Raji (cell line): ENCODE measurements at regions not wholly inside any gene's neighbourhood (a gene's known extent, or its start where the extent isn't known, plus 50 kb on each side); places are given as distances from the start of the nearest gene placed in this dataset.

ENCODE experiments used
- POLR2A ChIP-seq: IDR thresholded peaks from 2 replicates; pipeline ENCODE4 v1.6.1; 2011; ENCODE audit warnings: low read depth, low read length, control low read depth; ENCODE audit not compliant: insufficient read depth

- no peak for TF ChIP-seq POLR2A
Measured at GRCh38 chrX:39774774-39775328, 322.9 kb downstream of the BCOR start.

GRCh38 chrX:39777623-39778025 is 320.1 kb downstream of the BCOR start:
- TF ChIP-seq POLR2A, result no peak

- TF ChIP-seq POLR2A, result no peak
Measured at GRCh38 chrX:39779952-39780783, 317.6 kb downstream of the BCOR start.

- no peak for TF ChIP-seq POLR2A
Measured at GRCh38 chrX:39782276-39782675, 315.5 kb downstream of the BCOR start.

- no peak for TF ChIP-seq POLR2A
Measured at GRCh38 chrX:39787999-39788398, 309.8 kb downstream of the BCOR start.

GRCh38 chrX:39788521-39788920 is 309.2 kb downstream of the BCOR start:
- TF ChIP-seq POLR2A, result no peak

- no peak for TF ChIP-seq POLR2A
Measured at GRCh38 chrX:39791691-39792090, 306.1 kb downstream of the BCOR start.

- no peak for TF ChIP-seq POLR2A
Measured at GRCh38 chrX:39795605-39796004, 302.2 kb downstream of the BCOR start.

GRCh38 chrX:39796856-39797255 is 300.9 kb downstream of the BCOR start:
- TF ChIP-seq POLR2A, result no peak

GRCh38 chrX:39802354-39802753 is 295.4 kb downstream of the BCOR start:
- no peak for TF ChIP-seq POLR2A

- no peak for TF ChIP-seq POLR2A
Measured at GRCh38 chrX:39802908-39803307, 294.9 kb downstream of the BCOR start.

- TF ChIP-seq POLR2A, result no peak
Measured at GRCh38 chrX:39805022-39805421, 292.7 kb downstream of the BCOR start.

- TF ChIP-seq POLR2A, result no peak
Measured at GRCh38 chrX:39805825-39806224, 291.9 kb downstream of the BCOR start.

- no peak for TF ChIP-seq POLR2A
Measured at GRCh38 chrX:39808471-39808917, 289.3 kb downstream of the BCOR start.

- TF ChIP-seq POLR2A, result no peak
Measured at GRCh38 chrX:39809331-39809730, 288.4 kb downstream of the BCOR start.

- TF ChIP-seq POLR2A, result no peak
Measured at GRCh38 chrX:39810901-39811300, 286.9 kb downstream of the BCOR start.
